ENCODE measurements at regions not wholly inside any gene's neighbourhood (a gene's known extent, or its start where the extent isn't known, plus 50 kb on each side); places are given as distances from the start of the nearest gene placed in this dataset.

DNA sequence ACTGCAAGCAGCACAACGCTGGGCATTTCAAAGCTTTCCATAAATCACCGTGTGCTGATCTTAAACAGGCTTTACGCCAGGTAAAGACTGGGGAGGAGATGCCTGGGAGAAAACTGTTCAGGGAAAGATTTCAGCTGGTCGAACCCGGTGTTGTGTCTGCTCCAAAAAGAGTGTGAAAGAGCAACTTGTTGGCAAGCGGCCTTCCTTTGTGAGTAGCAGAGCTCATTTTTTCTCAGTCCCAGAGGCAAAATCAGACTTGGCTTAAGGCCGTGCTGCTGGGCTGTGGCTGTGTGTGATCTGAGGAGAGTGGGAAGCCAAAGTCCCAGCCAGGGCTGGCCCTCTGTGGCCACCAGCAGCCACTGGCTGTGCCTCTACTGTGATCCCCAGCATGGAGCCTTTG lies 75.7 kb upstream of the E2F8 start (continued):
- no peak for TF ChIP-seq BCL11A (IDR thresholded peaks at IDR 0.05; ENCODE audit: low read depth, low read length)

DNA sequence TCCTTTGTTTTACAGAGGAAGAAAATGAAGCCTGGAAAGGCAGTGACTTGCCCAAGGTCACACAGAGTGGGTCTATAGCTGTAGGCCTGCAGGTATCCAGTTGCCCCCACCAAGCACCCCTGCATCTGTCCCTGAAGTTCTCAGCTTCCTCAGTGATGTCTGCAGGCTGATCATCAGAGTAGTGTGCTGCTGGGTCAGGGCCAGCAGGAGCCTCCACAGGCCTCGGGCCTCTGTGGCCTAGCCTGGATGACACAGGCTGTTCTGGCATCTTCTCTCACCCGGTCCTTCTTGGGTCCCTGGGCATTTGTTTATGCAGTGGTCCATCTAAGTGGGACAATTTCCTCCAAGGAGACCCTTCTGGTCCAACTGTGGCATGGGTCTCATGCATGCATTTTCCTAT lies 74.8 kb upstream of the E2F8 start:
- ATAC-seq: no peak
- H2AFZ ChIP-seq (ENCODE audit: control insufficient read depth, low read depth, low read length): no peak overlapping the region
- TF ChIP-seq ZSCAN29 (IDR thresholded peaks at IDR 0.05) (no peak), EZH2 (IDR thresholded peaks at IDR 0.05; ENCODE audit: borderline replicate concordance, control insufficient read depth, low read depth, low read length) (no peak), SREBF1 (IDR thresholded peaks at IDR 0.05; ENCODE audit: low read length) (no peak), PAX8 (IDR thresholded peaks at IDR 0.05) (no peak)
- TF ChIP-seq, protein P1, sequence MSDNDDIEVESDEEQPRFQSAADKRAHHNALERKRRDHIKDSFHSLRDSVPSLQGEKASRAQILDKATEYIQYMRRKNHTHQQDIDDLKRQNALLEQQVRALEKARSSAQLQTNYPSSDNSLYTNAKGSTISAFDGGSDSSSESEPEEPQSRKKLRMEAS (IDR thresholded peaks at IDR 0.05; ENCODE audit: low read depth, low read length): no peak
- no peak for FAIRE-seq
- H3K4me2 ChIP-seq (ENCODE audit: control insufficient read depth, insufficient read depth): no peak overlapping the region
- no peaks in the 10 kb centered on the region for H3K27me3 ChIP-seq (replicated peaks in 1 of 2; ENCODE audit: control insufficient read depth in 2 of 2, insufficient read depth in 2 of 2, low read length in 1 of 2)
- BruUV-seq (replicated peaks): no TSS peak
- CTCF ChIA-PET: interaction anchor here (1.7 kb wide), 1 partner anchor 235 kb away, joined by 5 read pairs; no protein-coding TSS in a partner anchor
- no peak for DNase-seq (ENCODE audit: low read depth, low spot score)
- POLR2A ChIA-PET: no interaction called here
- intact Hi-C loops (cut with micrococcal nuclease; ENCODE audit: unreplicated experiment): loop anchor here (10.0 kb wide), 1 partner anchor 589 kb away; no protein-coding TSS in a partner anchor
- H3K79me2 ChIP-seq (ENCODE audit: control insufficient read depth, insufficient read depth, low read length): no peaks in the 10 kb centered on the region
- H4K20me1 ChIP-seq (ENCODE audit: control insufficient read depth, insufficient read depth): no peaks in the 10 kb centered on the region
- RAD21 ChIA-PET (ENCODE audit: unreplicated experiment): no interaction called here
- no peak overlapping the region for H3K27ac ChIP-seq (ENCODE audit: control insufficient read depth, insufficient read depth)
- H3K4me1 ChIP-seq (ENCODE audit: control insufficient read depth, insufficient read depth, low read length): peaks cover 6% of the 10 kb centered on the region; the same call in 1 of the 2 replicates
- no peak overlapping the region for H3K4me3 ChIP-seq
- H3K9ac ChIP-seq (ENCODE audit: control insufficient read depth, insufficient read depth, low read length): no peak overlapping the region
- no peaks in the 10 kb centered on the region for H3K9me3 ChIP-seq (replicated peaks; ENCODE audit: control insufficient read depth, insufficient read depth, low read length)
- in situ Hi-C loops (cut with MboI): loop anchor here (5.0 to 25.0 kb wide), 3 partner anchors 242 to 589 kb away; no protein-coding TSS in a partner anchor
- H3K36me3 ChIP-seq (ENCODE audit: control insufficient read depth in 2 of 2, insufficient read depth in 2 of 2, low read length in 1 of 2): no peaks in the 10 kb centered on the region
- 0% methylated on average over 2 of the region's 2 CpGs for WGBS (ENCODE audit: insufficient coverage, insufficient replicate concordance, low lambda C conversion rate, missing lambda C conversion rate)
- SMC1A ChIA-PET (ENCODE audit: uncharacterized antibody, unreplicated experiment): interaction anchor here (1.4 kb wide), 1 partner anchor 237 kb away, joined by 3 read pairs; no protein-coding TSS in a partner anchor

Measured in GM12878 (cell line).